ENCODE measurements at regions not wholly inside any gene's neighbourhood (a gene's known extent, or its start where the extent isn't known, plus 50 kb on each side); places are given as distances from the start of the nearest gene placed in this dataset.

DNA sequence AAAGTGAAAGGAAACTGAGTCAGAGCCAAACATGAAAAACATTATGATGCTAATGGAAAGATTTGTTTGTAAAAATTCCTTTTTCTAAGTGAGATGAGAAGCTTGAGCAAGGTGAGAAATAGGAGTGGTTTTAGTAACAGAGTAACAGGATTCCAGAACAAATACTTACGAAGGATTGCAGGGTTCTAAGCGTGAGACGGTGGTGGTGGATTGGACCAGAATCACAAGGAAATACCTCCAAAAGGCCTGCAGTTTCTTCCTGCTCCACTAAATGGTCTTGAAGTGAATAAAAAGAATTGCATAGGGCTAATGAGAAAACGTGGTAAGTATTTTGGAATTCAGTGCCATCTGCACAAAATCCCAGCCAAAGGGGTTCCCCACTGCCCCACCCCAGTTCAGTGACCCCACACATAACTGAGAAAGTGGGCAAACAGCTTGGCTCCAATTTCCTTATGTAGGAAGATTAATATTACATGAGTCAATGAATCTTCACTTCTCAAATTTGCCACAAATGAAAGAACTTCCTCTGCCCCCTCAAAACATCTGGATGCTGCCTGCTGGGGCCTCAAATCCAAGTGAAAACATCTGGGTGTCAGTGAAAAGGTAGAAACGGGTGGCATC lies 283.8 kb upstream of the NR2F2 start (continued):
- TF ChIP-seq, protein P1, sequence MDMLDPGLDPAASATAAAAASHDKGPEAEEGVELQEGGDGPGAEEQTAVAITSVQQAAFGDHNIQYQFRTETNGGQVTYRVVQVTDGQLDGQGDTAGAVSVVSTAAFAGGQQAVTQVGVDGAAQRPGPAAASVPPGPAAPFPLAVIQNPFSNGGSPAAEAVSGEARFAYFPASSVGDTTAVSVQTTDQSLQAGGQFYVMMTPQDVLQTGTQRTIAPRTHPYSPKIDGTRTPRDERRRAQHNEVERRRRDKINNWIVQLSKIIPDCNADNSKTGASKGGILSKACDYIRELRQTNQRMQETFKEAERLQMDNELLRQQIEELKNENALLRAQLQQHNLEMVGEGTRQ (CRISPR knock-in tag; IDR thresholded peaks at IDR 0.05), result no peak
- TF ChIP-seq, protein P2, sequence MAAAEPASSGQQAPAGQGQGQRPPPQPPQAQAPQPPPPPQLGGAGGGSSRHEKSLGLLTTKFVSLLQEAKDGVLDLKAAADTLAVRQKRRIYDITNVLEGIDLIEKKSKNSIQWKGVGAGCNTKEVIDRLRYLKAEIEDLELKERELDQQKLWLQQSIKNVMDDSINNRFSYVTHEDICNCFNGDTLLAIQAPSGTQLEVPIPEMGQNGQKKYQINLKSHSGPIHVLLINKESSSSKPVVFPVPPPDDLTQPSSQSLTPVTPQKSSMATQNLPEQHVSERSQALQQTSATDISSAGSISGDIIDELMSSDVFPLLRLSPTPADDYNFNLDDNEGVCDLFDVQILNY (CRISPR knock-in tag; IDR thresholded peaks at IDR 0.05), result no peak
- no peak for TF ChIP-seq NR3C1 (CRISPR knock-in tag; conservative IDR thresholded peaks at IDR 0.05; ENCODE audit: low read depth)
- TF ChIP-seq, protein P3, sequence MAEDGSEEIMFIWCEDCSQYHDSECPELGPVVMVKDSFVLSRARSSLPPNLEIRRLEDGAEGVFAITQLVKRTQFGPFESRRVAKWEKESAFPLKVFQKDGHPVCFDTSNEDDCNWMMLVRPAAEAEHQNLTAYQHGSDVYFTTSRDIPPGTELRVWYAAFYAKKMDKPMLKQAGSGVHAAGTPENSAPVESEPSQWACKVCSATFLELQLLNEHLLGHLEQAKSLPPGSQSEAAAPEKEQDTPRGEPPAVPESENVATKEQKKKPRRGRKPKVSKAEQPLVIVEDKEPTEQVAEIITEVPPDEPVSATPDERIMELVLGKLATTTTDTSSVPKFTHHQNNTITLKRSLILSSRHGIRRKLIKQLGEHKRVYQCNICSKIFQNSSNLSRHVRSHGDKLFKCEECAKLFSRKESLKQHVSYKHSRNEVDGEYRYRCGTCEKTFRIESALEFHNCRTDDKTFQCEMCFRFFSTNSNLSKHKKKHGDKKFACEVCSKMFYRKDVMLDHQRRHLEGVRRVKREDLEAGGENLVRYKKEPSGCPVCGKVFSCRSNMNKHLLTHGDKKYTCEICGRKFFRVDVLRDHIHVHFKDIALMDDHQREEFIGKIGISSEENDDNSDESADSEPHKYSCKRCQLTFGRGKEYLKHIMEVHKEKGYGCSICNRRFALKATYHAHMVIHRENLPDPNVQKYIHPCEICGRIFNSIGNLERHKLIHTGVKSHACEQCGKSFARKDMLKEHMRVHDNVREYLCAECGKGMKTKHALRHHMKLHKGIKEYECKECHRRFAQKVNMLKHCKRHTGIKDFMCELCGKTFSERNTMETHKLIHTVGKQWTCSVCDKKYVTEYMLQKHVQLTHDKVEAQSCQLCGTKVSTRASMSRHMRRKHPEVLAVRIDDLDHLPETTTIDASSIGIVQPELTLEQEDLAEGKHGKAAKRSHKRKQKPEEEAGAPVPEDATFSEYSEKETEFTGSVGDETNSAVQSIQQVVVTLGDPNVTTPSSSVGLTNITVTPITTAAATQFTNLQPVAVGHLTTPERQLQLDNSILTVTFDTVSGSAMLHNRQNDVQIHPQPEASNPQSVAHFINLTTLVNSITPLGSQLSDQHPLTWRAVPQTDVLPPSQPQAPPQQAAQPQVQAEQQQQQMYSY (CRISPR knock-in tag; IDR thresholded peaks at IDR 0.05), result no peak

DNA sequence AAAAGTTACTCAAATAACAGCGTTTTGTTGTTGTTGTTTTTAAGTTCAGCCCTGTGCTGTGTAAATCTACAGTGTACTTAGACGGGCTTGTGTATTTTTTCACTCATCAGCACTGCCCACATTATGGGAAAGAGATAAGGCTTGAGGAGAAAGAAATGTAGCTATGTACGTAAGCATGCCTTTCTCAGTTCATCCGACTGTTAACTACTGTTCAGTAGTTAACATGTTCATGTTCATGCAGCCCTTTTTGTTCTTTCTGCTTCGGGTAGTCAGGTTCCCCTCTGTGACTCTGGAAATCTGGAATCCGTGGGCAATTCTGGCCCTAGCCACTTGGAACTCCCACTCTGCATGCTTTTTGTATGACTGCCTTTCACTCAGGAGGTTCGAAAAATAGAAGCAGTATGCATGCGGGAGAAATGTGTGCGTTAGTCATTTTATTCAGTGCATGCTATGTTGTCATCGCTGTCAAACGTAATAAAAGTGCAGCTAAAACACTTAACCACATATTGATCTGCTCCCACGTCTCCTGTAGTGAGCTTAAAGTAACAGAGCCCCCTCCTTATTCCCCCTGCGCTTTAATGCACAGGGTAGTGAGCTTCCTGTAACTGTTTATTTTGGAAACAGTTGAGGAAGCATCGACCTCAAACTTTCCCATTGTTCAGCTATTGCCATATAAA lies 283.1 kb upstream of the NR2F2 start:
- Mint-ChIP-seq H3K9me3 (no peaks in the 10 kb centered on the region), H3K27ac (no peak overlapping the region), H3K27me3 (ENCODE audit: low read depth) (peaks cover 79% of the 10 kb centered on the region), H3K36me3 (no peaks in the 10 kb centered on the region), H3K4me3 (no peak overlapping the region), H3K4me1 (peaks cover 6% of the 10 kb centered on the region)
- ATAC-seq, result no peak
- TF ChIP-seq ZNF138 (CRISPR knock-in tag; conservative IDR thresholded peaks at IDR 0.05) (no peak), ETV6 (CRISPR knock-in tag; IDR thresholded peaks at IDR 0.05) (no peak), NR1H2 (CRISPR knock-in tag; IDR thresholded peaks at IDR 0.05) (no peak)
- DNase-seq (ENCODE audit: low spot score), result no peak
- POLR2A ChIA-PET, result no interaction called here
- CTCF ChIA-PET, result interaction anchor here (1.2 kb wide), 1 partner anchor 23 kb away, joined by 3 read pairs; no protein-coding TSS in a partner anchor

DNA sequence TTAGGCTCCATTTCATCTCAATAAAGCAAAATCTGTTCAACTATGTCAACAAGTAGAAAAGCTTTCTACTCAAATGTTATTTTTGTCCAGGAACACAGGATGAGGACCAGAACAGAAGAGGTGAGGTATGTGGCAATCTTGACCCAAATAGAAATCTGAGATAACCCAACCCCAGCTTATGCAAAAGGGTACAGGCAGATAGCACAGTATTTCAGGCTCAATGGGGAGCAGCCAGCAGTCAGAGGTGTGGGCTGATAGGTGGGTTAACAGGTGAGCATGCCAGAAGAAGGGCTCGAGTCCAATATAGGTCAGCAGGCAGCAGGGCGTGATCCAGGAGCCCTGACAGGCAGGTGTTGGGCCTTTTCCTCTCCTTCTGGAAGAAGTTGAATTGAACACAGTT lies 281.2 kb upstream of the NR2F2 start:
- ChIA-PET POLR2A (no interaction called here), CTCF (no interaction called here)
- Mint-ChIP-seq H3K27me3 (ENCODE audit: low read depth) (peaks cover 84% of the 10 kb centered on the region), H3K9me3 (no peaks in the 10 kb centered on the region), H3K4me1 (peaks cover 17% of the 10 kb centered on the region), H3K27ac (no peak overlapping the region), H3K36me3 (no peaks in the 10 kb centered on the region), H3K4me3 (no peak overlapping the region)
- no peak for DNase-seq (ENCODE audit: low spot score)
- no peak for ATAC-seq
- TF ChIP-seq PRRX2 (CRISPR knock-in tag; IDR thresholded peaks at IDR 0.05), result no peak
- TF ChIP-seq, protein P1 (CRISPR knock-in tag; IDR thresholded peaks at IDR 0.05), result no peak
- TF ChIP-seq, protein P4, sequence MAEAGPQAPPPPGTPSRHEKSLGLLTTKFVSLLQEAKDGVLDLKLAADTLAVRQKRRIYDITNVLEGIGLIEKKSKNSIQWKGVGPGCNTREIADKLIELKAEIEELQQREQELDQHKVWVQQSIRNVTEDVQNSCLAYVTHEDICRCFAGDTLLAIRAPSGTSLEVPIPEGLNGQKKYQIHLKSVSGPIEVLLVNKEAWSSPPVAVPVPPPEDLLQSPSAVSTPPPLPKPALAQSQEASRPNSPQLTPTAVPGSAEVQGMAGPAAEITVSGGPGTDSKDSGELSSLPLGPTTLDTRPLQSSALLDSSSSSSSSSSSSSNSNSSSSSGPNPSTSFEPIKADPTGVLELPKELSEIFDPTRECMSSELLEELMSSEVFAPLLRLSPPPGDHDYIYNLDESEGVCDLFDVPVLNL (CRISPR knock-in tag; IDR thresholded peaks at IDR 0.05; ENCODE audit: borderline replicate concordance, low read depth), result no peak
- no peak for TF ChIP-seq GRHL2 (CRISPR knock-in tag; IDR thresholded peaks at IDR 0.05; ENCODE audit: insufficient replicate concordance, severe bottlenecking)
- TF ChIP-seq, protein P5, sequence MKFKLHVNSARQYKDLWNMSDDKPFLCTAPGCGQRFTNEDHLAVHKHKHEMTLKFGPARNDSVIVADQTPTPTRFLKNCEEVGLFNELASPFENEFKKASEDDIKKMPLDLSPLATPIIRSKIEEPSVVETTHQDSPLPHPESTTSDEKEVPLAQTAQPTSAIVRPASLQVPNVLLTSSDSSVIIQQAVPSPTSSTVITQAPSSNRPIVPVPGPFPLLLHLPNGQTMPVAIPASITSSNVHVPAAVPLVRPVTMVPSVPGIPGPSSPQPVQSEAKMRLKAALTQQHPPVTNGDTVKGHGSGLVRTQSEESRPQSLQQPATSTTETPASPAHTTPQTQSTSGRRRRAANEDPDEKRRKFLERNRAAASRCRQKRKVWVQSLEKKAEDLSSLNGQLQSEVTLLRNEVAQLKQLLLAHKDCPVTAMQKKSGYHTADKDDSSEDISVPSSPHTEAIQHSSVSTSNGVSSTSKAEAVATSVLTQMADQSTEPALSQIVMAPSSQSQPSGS (CRISPR knock-in tag; IDR thresholded peaks at IDR 0.05; ENCODE audit: borderline replicate concordance, low read depth), result no peak
- no peak for TF ChIP-seq HMGA2 (CRISPR knock-in tag; IDR thresholded peaks at IDR 0.05)
- TF ChIP-seq ZNF232 (CRISPR knock-in tag; IDR thresholded peaks at IDR 0.05), result no peak
- TF ChIP-seq TEAD4 (CRISPR knock-in tag; IDR thresholded peaks at IDR 0.05), result no peak
- no peak for TF ChIP-seq TP53 (CRISPR knock-in tag; IDR thresholded peaks at IDR 0.05)
- TF ChIP-seq, protein P6, sequence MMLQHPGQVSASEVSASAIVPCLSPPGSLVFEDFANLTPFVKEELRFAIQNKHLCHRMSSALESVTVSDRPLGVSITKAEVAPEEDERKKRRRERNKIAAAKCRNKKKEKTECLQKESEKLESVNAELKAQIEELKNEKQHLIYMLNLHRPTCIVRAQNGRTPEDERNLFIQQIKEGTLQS (CRISPR knock-in tag; conservative IDR thresholded peaks at IDR 0.05), result no peak
